Erythroblast (primary cell): ENCODE measurements at regions not wholly inside any gene's neighbourhood (a gene's known extent, or its start where the extent isn't known, plus 50 kb on each side); places are given as distances from the start of the nearest gene placed in this dataset.

Source experiments
- DNase-seq, 2 experiments: peaks; one replicate each; lab custom pipeline; 2025; lab: John Stamatoyannopoulos, UW
- GATA1 ChIP-seq: IDR thresholded peaks from 2 replicates; pipeline ENCODE4 v1.6.1; 2011; ENCODE audit warnings: low read depth, mild to moderate bottlenecking, control low read depth, low read length, moderate library complexity
- POLR2A ChIP-seq: IDR thresholded peaks from 2 replicates; pipeline ENCODE4 v1.6.1; 2011; ENCODE audit warnings: mild to moderate bottlenecking, low read length

DNA sequence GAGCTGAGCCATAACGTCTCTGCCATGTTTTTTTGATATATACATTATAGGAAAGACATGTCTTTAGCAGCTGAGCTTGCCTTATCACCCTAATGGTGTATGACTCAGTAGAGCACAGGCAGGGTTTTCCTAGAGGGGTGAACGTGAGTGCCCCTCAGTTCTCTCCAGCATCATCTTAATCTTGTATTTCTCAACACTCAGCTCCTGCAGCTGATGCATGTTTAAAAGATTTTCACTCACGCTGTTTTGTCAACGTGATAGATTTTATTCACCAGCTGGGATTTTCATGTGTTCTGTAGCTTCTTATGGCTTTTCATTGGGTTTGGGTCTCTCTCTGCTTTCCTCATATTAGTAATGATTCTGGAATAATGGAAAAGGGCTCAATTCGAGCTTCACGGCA is 186.0 kb upstream of the PMFBP1 start:
- no peak for DNase-seq
- TF ChIP-seq GATA1: no peak
- no peak for TF ChIP-seq POLR2A

DNA sequence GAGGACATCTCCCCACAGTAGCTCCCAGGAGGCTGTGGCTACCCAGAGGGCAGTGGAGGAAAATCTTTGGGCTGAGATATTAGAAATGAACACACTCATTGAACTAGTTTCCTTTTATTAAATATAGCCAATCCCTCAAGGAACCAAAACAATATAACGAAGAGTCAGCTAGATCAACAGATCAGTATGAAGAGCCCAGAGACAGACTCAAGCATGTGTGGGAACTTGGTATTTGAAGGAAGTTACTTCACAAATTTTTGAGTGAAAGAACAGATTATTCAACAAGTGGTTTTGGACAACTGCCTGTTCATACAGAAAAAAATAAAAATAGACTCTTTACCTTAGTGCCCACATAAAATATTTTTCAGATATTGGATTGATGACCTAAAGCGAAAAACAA is 183.6 kb upstream of the PMFBP1 start:
- TF ChIP-seq POLR2A: no peak
- no peak for TF ChIP-seq GATA1

DNA sequence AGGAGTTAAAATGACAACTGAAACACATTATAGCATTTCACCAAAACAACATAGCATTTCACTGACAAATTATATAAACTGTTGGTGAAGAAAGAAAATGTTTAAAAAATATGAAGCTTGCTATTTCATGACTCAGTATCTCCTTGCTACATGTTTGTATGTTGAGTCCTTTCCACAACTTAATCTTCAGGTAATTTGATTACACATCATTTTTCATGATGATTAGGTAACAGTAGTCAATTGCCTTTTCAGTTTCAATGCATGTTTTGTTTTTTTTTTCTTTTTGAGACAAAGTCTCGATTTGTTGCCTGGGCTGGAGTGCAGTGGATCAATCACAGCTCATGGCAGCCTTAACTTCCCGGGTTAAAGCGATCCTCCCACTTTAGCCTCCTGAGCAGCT is 177.8 kb upstream of the PMFBP1 start:
- TF ChIP-seq POLR2A: no peak
- no peak for TF ChIP-seq GATA1
- DNase-seq: no peak

More for the DNA sequence above, 183.6 kb upstream of the PMFBP1 start:
- no peak for DNase-seq

DNA sequence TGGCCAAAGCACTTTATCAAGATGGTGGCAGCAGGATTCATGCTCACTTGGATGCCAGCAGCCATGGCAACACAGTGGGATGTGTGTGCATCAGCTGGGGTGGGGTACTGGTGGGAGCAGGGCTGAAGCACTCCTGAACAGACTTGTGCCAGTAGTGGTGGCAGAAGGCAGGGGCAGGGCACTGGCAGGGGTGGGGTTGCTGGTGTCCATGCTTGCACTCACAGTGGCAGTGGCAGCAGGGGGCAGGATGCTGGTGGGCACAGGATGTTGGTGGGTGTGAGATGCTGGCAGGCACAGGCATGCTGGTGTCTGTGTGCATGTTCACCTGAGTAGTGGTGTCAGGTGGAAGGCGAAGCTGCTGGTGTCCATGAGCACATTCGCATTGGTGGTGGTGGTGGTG is 161.0 kb upstream of the PMFBP1 start:
- no peak for DNase-seq
- TF ChIP-seq POLR2A (no peak), GATA1 (no peak)

DNA sequence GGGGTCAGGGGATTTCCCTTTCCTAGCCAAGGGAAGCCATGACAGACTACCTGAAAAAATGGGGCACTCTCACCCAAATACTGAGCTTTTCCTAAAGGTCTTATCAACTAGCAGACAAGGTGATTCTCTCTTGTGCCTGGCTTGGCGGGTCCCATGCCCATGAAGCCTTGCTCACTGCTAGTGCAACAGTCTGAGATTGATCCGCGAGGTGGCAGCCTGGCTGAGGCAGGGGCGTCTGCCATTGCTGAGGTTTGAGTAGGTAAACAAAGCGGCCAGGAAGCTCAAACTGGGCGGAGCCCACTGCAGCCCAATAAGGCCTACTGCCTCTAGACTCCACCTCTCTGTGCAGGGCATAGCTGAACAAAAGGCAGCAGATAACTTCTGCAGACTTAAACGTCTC is 152.6 kb upstream of the PMFBP1 start:
- DNase-seq: no peak
- TF ChIP-seq GATA1 (no peak), POLR2A (no peak)

DNA sequence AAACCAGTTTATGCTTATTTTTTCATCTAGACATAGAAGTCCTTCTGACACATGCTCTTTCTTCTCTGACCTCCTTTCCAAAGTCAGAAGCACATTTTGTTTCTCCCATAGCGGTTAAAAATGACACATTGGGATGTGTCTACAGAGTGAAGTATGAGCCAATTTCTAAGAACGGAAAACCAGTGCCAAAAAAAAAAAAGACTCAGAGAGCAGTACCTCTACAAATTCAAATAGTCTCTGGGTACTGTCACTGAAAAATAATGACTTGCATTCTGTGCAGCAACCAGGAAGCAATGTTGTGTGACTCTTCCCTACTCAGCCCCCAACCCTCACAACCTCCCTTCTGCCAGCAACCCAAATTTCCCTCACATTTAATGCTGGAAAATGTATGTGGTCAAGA is 145.5 kb upstream of the PMFBP1 start:
- TF ChIP-seq POLR2A: no peak
- DNase-seq: no peak

DNA sequence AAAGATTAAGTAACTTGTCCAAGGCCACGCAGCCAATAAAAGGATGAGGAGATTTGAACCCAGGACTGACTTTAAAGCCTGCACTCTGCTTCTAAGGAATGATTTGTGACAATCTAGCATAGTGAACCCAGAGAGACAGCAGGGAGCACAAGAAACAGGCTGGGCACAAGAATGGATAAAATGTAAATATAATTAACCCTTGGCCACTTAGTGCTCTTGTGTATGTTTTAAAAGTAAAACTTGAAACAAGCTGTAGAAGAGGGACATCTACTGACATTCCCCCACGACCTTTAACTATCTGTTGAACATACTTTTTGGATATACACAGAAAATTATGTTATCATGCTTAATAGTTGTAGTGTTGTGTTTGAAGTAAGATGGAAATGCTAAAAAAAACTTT is 141.9 kb upstream of the PMFBP1 start:
- TF ChIP-seq POLR2A (no peak), GATA1 (no peak)
- no peak for DNase-seq

DNA sequence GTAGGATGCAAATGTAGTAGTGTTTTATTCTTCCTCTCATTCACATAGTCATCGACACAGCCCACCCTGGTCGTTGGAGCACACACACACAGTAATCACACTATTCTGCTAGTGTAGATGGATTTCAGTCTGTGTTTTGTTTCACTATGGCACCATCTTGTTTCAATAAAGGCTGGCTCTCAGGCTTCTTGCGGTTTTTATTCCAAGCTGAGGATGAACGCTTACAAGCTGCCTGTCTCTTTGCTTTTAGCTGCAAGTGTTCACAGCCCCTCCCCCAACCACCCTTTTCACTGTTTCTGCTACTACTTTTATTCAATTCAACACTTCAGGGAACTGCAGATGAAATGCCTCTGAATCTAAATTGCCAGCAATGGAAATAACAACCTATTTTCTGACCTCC is 140.9 kb upstream of the PMFBP1 start:
- DNase-seq: no peak

DNA sequence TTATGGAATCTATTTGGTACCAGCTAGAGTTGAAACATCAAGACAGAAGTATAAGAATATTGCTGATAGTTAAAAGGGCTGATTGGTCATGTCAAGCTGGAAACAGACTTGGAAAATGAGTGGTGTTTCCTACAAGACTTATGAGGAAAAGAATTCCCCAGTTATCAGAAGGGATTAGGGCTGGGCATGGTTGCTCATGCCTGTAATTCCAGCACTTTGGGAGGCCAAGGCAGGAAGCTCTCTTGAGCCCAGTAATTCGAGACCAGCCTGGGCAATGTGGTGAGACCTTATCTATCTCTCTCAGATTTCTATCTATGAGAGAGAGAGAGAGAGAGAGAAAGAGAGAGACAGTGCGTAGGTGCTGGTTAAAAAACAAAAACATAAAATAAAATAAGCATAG is 139.5 kb upstream of the PMFBP1 start:
- no peak for DNase-seq
- TF ChIP-seq POLR2A (no peak), GATA1 (no peak)

More for the DNA sequence above, 140.9 kb upstream of the PMFBP1 start:
- no peak for TF ChIP-seq GATA1
- no peak for TF ChIP-seq POLR2A

DNA sequence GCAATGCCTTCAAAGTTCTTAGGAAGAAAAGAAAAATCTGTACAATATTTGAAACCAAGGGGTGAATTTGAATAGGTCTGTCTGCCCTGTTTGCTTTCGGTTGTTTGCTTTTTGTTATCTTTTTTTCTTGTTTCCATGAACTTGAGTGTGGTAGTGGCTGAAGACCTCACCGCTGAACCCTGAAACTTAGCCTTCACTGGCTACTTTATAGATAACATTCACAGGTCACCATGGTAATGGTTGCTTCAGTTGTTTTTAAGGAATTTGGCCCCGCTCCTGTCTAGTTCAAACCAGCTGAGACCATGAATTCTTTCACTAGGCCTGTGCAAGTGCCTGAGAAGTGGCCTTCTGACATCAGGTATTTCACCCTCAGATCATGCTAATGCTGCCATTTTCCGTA is 137.0 kb upstream of the PMFBP1 start:
- DNase-seq: no peak
- TF ChIP-seq POLR2A (no peak), GATA1 (no peak)

DNA sequence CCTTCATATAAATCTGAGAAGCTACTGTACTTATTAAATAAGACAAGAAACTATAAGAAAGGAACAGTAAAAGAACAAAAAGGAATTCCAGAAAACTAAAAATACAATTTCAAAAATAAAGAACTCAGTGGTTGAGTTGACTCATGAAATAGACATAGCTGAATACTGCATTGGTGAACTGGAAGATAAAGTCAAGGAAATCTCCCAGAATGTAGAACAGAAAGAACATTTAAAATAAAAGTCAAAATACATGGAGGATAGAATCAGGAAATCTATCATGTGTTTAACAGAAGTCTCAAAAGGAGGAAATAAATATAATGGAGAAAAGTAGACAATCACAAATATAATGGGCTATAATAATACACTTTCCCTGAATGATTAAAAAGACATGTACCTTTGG is 136.4 kb upstream of the PMFBP1 start:
- no peak for DNase-seq
- TF ChIP-seq GATA1: no peak
- no peak for TF ChIP-seq POLR2A

DNA sequence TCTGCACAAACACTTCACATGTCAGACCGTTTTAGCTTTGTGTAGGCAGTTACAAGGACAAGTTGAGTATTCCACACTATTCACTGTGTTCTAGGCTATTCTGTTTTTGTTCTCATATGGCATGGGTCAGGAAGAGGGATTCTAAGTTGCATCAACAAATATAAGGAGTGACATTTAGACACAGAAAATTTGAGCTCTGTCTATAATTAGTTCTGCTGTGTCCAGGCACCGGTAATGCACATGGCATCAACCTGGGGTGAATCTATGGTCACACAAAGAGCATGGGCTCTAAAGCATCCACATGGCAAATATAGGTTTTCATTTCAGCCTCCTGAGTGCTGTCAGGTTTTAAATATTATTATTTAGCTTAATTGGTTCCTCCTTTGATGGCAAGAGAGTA is 130.4 kb upstream of the PMFBP1 start:
- no peak for TF ChIP-seq GATA1
- no peak for TF ChIP-seq POLR2A
- DNase-seq: no peak

DNA sequence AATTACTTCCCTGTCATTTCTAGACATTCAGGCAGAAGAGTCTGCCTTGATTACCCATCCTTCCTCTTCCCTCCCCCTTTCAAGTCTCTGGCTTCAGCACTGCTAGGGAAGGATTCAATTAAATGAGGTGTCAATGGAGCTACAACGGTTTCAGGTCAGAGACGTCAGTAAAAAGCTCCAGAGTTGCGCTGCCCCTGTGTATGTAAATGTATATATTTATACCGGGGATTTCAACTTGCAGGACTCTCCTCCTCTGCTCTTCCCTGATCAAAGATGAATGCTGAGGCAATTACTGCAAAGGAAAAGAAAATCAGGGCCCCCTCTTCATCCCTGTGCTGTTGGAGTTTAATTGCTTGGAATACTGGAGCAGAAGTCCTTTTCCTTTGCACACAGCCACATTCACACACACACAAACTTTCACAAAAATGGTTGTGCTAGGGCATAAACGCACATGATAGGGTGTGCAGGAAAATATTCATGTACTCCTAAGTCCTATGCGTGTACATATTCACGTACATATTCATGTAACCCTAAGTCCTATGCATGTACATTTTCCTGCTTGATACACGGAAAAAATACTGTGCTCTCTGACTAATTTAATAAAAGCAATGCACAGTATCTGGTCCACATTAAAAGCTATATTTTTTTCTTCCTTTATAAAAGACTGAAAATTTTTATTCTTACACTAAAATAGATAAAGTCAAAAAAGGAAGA is 129.7 kb upstream of the PMFBP1 start:
- TF ChIP-seq POLR2A (no peak), GATA1 (no peak)
- DNase-seq: no peak

DNA sequence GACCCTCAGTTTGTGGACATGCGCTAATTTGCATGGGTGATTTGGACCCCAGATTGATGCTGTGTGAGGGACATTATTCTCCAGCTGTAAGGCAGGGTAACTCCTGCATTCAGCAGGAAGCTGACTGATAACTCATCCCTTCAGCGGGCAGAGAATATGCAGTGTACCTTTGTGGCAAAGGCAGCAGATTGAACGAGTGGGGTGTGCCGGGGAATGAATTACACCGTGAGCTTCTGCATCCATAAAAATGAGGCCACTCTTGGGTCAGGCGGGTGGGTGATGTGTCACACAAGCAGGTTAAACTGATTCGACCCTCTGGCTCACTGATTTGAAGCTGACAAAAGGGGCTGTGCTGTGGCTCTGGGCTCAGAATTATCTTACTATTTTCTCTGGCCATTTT is 128.9 kb upstream of the PMFBP1 start:
- TF ChIP-seq POLR2A (no peak), GATA1 (no peak)
- DNase-seq: no peak

DNA sequence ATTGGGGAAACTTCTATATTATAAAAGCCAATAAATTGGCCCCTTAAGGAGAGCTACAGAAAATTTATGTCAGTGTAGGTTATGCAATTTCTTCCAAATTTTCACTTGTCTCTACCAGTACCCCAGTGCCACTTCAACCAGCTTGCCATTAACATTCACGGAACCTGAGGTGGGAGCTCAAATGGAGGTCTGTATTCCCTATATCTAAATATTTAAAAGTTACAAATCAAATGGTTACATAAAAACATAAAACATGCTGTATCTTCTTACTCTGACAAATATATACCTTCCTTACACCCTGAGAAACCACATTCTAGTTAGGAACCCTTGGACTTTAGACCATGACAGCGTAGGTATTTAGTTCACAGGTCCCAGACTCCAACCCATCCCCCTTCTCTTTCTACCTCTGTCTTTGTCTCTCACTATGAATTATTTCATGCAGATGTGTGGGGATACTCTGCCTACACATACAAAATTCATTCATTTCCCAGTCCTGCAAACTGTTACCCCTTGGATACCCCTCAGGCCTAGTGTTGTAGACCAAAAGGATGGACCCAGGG is 127.8 kb upstream of the PMFBP1 start:
- DNase-seq: no peak
- TF ChIP-seq GATA1 (no peak), POLR2A (no peak)
